ENCODE measurements at regions not wholly inside any gene's neighbourhood (a gene's known extent, or its start where the extent isn't known, plus 50 kb on each side); places are given as distances from the start of the nearest gene placed in this dataset.

- POLR2A ChIA-PET, result no interaction called here
- no peaks in the 10 kb centered on the region for H3K9me1 ChIP-seq (replicated peaks; ENCODE audit: control insufficient read depth, extremely low read depth, insufficient read depth, low read length)
- intact Hi-C loops (cut with micrococcal nuclease) (no loop called here), dilution Hi-C loops (cut with MboI; ENCODE audit: extremely low pct_ligation_motif_present, low sequenced_read_pairs) (no loop called here)
- FAIRE-seq (no peak), DNase-seq (ENCODE audit: low read depth, low spot score) (no peak)
- no peaks in the 10 kb centered on the region for H3K27me3 ChIP-seq (ENCODE audit: control insufficient read depth in 2 of 2, insufficient read depth in 2 of 2, low read length in 2 of 2)
- no peak for TF ChIP-seq CTCF (IDR thresholded peaks at IDR 0.05; ENCODE audit: extremely low read depth in 1 of 2, insufficient read depth in 1 of 2, low read depth in 1 of 2, low read length in 2 of 2)
- TF ChIP-seq MYC (IDR thresholded peaks at IDR 0.05; ENCODE audit: low read depth, low read length), result no peak
- no peak for TF ChIP-seq FOS (IDR thresholded peaks at IDR 0.05; ENCODE audit: borderline replicate concordance, insufficient read depth, low read length)
- TF ChIP-seq EZH2 (IDR thresholded peaks at IDR 0.05; ENCODE audit: borderline replicate concordance, low read depth, low read length, severe bottlenecking), result no peak
- TF ChIP-seq POLR2AphosphoS5 (IDR thresholded peaks at IDR 0.05; ENCODE audit: insufficient read depth, low read depth, low read length), result no peak
- no peak for TF ChIP-seq GATA2 (IDR thresholded peaks at IDR 0.05; ENCODE audit: insufficient read depth, insufficient read length, low read depth, low read length)
- TF ChIP-seq MAX (IDR thresholded peaks at IDR 0.05; ENCODE audit: insufficient read depth, insufficient read length), result no peak
- TF ChIP-seq POLR2A (IDR thresholded peaks at IDR 0.05; ENCODE audit: low read depth, low read length), result no peak
- no peak for TF ChIP-seq JUN (IDR thresholded peaks at IDR 0.05; ENCODE audit: borderline replicate concordance, insufficient read depth, insufficient read length, low read depth)
- no peak overlapping the region for H3K27ac ChIP-seq (ENCODE audit: insufficient read depth, low read depth, low read length)
- no peaks in the 10 kb centered on the region for H4K20me1 ChIP-seq (replicated peaks; ENCODE audit: control insufficient read depth, extremely low read depth, insufficient read depth, low read length)
- no peaks in the 10 kb centered on the region for H3K36me3 ChIP-seq (ENCODE audit: control insufficient read depth in 2 of 2, extremely low read depth in 1 of 2, insufficient read depth in 2 of 2, low read length in 2 of 2)
- CTCF ChIA-PET, result interaction anchor here (1.6 kb wide), 1 partner anchor 12 kb away, joined by 13 read pairs; no protein-coding TSS in a partner anchor
- no peaks in the 10 kb centered on the region for H3K9me3 ChIP-seq (replicated peaks; ENCODE audit: control insufficient read depth, insufficient read depth, low read length)
- no peaks in the 10 kb centered on the region for H3K4me1 ChIP-seq (ENCODE audit: control insufficient read depth, extremely low read depth, insufficient read depth, low read length)
- no peak overlapping the region for H3K9ac ChIP-seq (replicated peaks; ENCODE audit: extremely low read depth, insufficient read depth, low read length)
- H2AFZ ChIP-seq (ENCODE audit: low read depth, low read length), result no peak overlapping the region
- H3K4me2 ChIP-seq (ENCODE audit: insufficient read depth, low read length), result no peak overlapping the region
- BruUV-seq (replicated peaks), result no TSS peak
- H3K79me2 ChIP-seq (ENCODE audit: control insufficient read depth, insufficient read depth, low read length), result no peaks in the 10 kb centered on the region
- no peak overlapping the region for H3K4me3 ChIP-seq (replicated peaks in 1 of 3; ENCODE audit: insufficient read depth in 1 of 3, low read depth in 1 of 3, low read length in 3 of 3)
Observed at GRCh38 chr3:124577494-124578167, 152.6 kb upstream of the UMPS start.
